ENCODE measurements at regions not wholly inside any gene's neighbourhood (a gene's known extent, or its start where the extent isn't known, plus 50 kb on each side); places are given as distances from the start of the nearest gene placed in this dataset.
A peak's percentile ranks its signal among the peaks of the same experiment; 100 is the strongest.
"Not testable (repeated sequence)": the region's sequence is repeated elsewhere in the genome, so short reads cannot be mapped to it uniquely, and the experiment has no call there.

DNA sequence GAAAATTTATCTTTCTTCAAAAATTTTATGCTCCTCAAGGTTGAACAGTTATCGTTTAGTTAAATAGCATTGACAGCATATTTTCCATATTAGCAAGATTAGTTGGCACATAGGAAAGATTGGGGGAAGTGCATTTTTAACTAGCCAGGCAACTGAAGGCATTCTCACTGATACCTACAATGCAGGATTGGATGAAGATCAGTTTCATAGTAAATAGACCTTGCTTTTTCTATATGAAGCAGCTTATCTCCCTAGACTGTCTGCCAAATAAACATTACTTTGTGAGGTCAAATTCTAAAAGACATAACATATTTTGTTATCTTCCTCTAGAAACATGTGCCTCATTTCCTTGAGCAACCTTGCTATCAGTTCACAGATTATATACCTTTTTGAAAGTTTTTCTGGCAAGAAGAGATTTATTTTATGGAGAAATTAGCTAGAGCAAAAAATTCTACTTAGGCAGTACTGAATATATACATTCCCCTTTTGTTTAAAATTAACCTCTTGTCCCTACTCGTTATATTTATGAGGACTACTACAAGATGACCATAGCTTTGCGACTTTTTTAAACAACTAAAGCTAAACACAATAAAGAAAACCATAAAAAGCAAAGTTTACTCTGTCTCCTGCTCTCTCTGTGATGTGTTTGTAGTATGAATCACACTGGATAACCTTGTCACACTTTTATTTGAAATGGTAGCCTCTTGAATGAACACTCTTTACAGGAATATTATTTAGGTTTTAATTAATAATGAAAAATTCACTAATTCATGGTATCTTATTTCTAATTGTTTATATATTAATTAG, 654.9 kb upstream of the TBL1XR1 start:
- DNase-seq (ENCODE audit: low read depth): peak; percentile 44

- no peak for DNase-seq (ENCODE audit: low read depth)
Observed at GRCh38 chr3:177855021-177855420, 657.7 kb upstream of the TBL1XR1 start.

DNA sequence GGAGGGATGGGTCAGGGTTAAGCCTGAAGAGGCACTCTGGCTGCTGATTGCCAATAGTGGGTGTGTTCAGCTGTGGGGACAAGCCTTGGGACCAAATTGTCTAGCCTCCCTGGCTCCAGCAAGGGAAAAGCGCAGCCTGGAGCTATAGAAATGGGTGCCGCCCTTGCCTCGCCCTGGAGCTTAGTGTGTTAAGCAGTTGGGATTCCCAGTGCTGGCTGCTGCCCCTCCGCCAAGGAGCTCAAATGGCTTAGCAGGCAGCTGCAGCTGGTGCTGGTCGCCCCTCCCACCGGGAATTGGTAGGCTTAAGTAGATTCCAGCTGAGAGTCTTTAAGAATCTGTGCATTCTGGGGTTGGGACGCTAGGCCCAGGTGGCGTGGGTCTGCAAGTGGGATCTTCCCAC, 662.9 kb upstream of the TBL1XR1 start:
- DNase-seq (ENCODE audit: low read depth): no peak

- DNase-seq (ENCODE audit: low read depth): no peak
Observed at GRCh38 chr3:177862962-177863491, 665.7 kb upstream of the TBL1XR1 start.

DNA sequence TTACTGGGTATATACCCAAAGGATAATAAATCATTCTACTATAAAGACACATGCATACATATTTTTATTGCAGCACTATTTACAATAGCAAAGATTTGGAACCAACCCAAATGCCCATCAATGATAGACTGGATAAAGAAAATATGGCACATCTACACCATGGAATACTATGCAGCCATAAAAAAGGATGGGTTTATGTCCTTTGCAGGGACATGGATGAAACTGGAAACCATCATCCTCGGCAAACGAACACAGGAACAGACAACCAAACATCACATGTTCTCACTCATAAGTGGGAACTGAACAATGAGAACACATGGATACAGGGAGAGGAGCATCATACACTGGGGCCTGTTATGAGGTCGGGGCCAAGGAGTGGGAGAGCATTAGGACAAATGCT, 665.0 kb upstream of the KCNMB2 start:
- not testable (repeated sequence) for DNase-seq (ENCODE audit: low read depth)

GRCh38 chr3:177878192-177878591, 658.0 kb upstream of the KCNMB2 start:
- peak; percentile 78 for DNase-seq (ENCODE audit: low read depth)

- DNase-seq (ENCODE audit: low read depth): no peak
Observed at GRCh38 chr3:177878957-177879356, 657.3 kb upstream of the KCNMB2 start.

DNA sequence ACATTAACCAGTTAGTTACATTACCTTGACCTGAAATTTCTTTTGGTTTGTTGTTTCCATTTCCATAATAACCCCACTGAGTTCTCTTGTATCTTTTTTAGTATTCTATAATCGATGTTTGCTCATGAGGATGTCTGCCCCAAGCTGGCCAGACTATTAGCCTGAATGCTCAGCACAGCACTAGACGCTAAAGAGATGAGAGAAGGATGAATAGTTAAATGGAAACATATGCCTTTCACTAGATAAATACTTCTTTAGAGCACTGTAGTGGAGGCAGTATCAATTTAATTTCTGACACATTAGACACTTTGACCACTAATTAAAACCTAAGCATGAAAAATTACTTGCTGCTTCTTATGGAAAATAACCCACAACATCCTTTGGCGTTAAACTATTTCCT, 654.9 kb upstream of the KCNMB2 start:
- DNase-seq (ENCODE audit: low read depth): no peak

GRCh38 chr3:177882124-177882648, 654.0 kb upstream of the KCNMB2 start:
- DNase-seq (ENCODE audit: low read depth): no peak

DNA sequence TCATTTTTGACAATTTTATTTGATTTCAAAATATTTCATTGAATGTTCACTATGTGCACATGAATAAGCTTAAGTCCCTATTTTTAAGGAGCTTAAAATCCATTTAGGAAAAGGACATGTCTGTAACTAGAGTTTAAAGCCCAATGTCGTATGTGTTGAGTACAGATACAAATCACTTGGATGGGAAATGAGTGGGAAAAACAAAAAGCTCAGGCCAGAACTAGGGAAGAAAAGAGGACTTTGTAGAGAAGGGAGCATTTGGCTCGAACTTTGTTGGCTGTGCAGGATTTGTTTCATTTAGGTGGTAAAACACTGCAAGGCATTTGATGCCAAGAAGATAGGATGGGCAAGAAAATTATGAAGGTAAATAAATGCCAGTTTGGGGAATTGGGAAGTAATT, 653.1 kb upstream of the KCNMB2 start:
- no peak for DNase-seq (ENCODE audit: low read depth)

GRCh38 chr3:177883957-177884356, 652.3 kb upstream of the KCNMB2 start:
- no peak for DNase-seq (ENCODE audit: low read depth)

DNA sequence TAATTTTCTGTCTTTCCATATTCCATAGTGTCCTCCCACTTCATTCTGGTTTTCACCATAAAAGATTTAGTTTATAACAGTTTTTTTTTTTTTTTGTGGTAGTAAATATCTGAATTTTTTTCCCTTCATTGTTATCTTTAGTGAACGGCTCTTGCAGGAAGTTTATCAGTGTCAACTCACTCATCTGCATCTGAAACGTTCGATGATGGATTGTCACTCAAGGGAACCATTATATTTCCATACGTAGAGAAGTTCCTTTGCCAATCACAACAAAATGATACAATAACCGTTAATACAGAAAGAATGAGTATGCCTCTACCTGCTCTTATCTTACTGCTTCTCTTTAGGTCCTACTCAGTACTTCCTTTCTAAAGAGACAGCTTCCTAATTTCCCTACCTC, 651.2 kb upstream of the KCNMB2 start:
- DNase-seq (ENCODE audit: low read depth): no peak

GRCh38 chr3:177886501-177886900, 649.7 kb upstream of the KCNMB2 start:
- no peak for DNase-seq (ENCODE audit: low read depth)

GRCh38 chr3:177887475-177887874, 648.8 kb upstream of the KCNMB2 start:
- DNase-seq (ENCODE audit: low read depth): no peak

GRCh38 chr3:177889161-177889560, 647.1 kb upstream of the KCNMB2 start:
- no peak for DNase-seq (ENCODE audit: low read depth)

- no peak for DNase-seq (ENCODE audit: low read depth)
Observed at GRCh38 chr3:177889652-177890358, 646.4 kb upstream of the KCNMB2 start.

DNA sequence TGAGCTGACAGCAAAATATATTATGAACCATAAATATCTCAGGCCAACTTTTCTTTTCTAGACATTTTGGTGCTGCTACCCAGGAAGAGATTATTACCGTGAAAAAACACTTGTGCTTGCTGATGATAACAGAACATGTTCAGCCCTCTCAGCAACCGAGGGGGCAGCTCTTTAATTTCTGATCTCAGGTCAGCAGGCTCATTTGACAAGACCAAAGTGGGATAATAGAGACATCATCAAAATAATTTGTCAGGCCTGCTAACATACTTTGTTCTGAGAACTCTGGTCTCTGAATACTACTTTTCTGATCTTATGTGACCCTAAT, 645.9 kb upstream of the KCNMB2 start:
- DNase-seq (ENCODE audit: low read depth): no peak

DNA sequence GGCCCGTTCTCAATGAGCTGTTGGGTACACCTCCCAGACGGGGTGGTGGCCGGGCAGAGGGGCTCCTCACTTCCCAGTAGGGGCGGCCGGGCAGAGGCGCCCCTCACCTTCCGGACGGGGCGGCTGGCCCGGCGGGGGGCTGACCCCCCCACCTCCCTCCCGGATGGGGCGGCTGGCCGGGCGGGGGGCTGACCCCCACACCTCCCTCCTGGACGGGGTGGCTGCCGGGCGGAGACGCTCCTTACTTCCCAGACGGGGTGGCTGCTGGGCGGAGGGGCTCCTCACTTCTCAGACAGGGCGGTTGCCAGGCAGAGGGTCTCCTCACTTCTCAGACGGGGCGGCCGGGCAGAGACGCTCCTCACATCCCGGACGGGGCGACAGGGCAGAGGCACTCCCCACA, 644.7 kb upstream of the KCNMB2 start:
- DNase-seq (ENCODE audit: low read depth): not testable (repeated sequence)

DNA sequence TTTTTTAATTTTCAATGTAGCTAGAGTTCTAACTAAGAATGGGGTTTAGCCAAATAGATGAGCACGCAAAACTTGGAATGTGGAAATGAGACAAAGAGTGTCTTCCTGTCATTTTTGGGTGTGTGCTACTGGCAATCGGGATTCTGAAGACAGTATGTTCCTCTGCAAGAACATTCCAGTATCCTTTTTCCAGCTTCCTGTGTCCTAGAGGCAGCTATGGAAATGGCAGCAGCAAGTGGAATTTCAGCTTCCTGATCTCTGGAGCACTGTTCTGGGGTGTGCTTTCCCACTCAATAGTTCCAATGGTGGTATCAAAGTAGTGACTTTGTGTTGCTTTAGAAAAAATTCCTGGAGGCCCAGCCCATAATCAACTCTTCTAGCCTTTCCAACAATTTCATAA, 642.9 kb upstream of the KCNMB2 start:
- DNase-seq (ENCODE audit: low read depth): no peak

- DNase-seq (ENCODE audit: low read depth): no peak
Observed at GRCh38 chr3:177894081-177894728, 642.0 kb upstream of the KCNMB2 start.

GRCh38 chr3:177898185-177898584, 638.1 kb upstream of the KCNMB2 start:
- DNase-seq (ENCODE audit: low read depth): no peak

- no peak for DNase-seq (ENCODE audit: low read depth)
Observed at GRCh38 chr3:177899275-177900067, 636.8 kb upstream of the KCNMB2 start.

Measured in amniotic epithelial cell (primary cell).